ENCODE measurements at regions not wholly inside any gene's neighbourhood (a gene's known extent, or its start where the extent isn't known, plus 50 kb on each side); places are given as distances from the start of the nearest gene placed in this dataset.
A peak's percentile ranks its signal among the peaks of the same experiment; 100 is the strongest.

GRCh38 chr10:69721690-69722310 lies 79.9 kb upstream of the COL13A1 start:
- intact Hi-C loops (cut with DNase I) = no loop called here
- peaks cover 16% of the 10 kb centered on the region for H3K4me1 ChIP-seq
- H3K27me3 ChIP-seq (ENCODE audit: insufficient read depth in 3 of 3, low read length in 2 of 3) = no peaks in the 10 kb centered on the region
- TF ChIP-seq CTCF (IDR thresholded peaks at IDR 0.05) = no peak
- no peaks in the 10 kb centered on the region for H3K36me3 ChIP-seq (ENCODE audit: insufficient read depth in 1 of 2, low read depth in 1 of 2)
- H3K9me3 ChIP-seq = no peaks in the 10 kb centered on the region
- no peak overlapping the region for H3K4me3 ChIP-seq
- DNase-seq = peak; percentile 65 to 91
- WGBS, 3 donors = 17 to 32% (median 17%) methylated on average over 10 of the region's 10 CpGs
- H3K27ac ChIP-seq = peak overlapping the region; percentile 86
- ATAC-seq = peak; percentile 96 to 97 (median 96)

- intact Hi-C loops (cut with DNase I) = no loop called here
- Histone ChIP-seq H3K9me3 (no peaks in the 10 kb centered on the region), H3K4me3 (no peak overlapping the region), H3K4me1 (peaks cover 26% of the 10 kb centered on the region), H3K36me3 (ENCODE audit: insufficient read depth in 1 of 2, low read depth in 1 of 2) (no peaks in the 10 kb centered on the region), H3K27me3 (ENCODE audit: insufficient read depth in 3 of 3, low read length in 2 of 3) (no peaks in the 10 kb centered on the region), H3K27ac (no peak overlapping the region)
- DNase-seq = no peak
- ATAC-seq = no peak
- WGBS, 3 donors = 98 to 100% (median 100%) methylated on average over 1 of the region's 1 CpG
- no peak for TF ChIP-seq CTCF (IDR thresholded peaks at IDR 0.05)
These were observed 78.1 kb upstream of the COL13A1 start for GRCh38 chr10:69723653-69724052.

GRCh38 chr10:69726850-69727249 lies 74.9 kb upstream of the COL13A1 start:
- H3K36me3 ChIP-seq (ENCODE audit: insufficient read depth in 1 of 2, low read depth in 1 of 2) = no peaks in the 10 kb centered on the region
- H3K4me3 ChIP-seq = no peak overlapping the region
- ATAC-seq = no peak
- no peaks in the 10 kb centered on the region for H3K27me3 ChIP-seq (ENCODE audit: insufficient read depth in 3 of 3, low read length in 2 of 3)
- no peak overlapping the region for H3K27ac ChIP-seq
- no peaks in the 10 kb centered on the region for H3K9me3 ChIP-seq
- no peak for TF ChIP-seq CTCF (IDR thresholded peaks at IDR 0.05)
- intact Hi-C loops (cut with DNase I) = no loop called here
- no peak for DNase-seq
- 93 to 99% (median 96%) methylated on average over 2 of the region's 2 CpGs for WGBS, 3 donors
- peaks cover 47% of the 10 kb centered on the region for H3K4me1 ChIP-seq

GRCh38 chr10:69728335-69728870 lies 73.3 kb upstream of the COL13A1 start:
- intact Hi-C loops (cut with DNase I) = no loop called here
- TF ChIP-seq CTCF (IDR thresholded peaks at IDR 0.05) = no peak
- ATAC-seq (peak; percentile 69 to 82 (median 76)), DNase-seq (no peak)
- peaks cover 53% of the 10 kb centered on the region for H3K4me1 ChIP-seq
- H3K36me3 ChIP-seq (ENCODE audit: insufficient read depth in 1 of 2, low read depth in 1 of 2) = no peaks in the 10 kb centered on the region
- H3K9me3 ChIP-seq = no peaks in the 10 kb centered on the region
- H3K4me3 ChIP-seq = no peak overlapping the region
- WGBS, 3 donors = 10 to 20% (median 14%) methylated on average over 3 of the region's 3 CpGs
- no peaks in the 10 kb centered on the region for H3K27me3 ChIP-seq (ENCODE audit: insufficient read depth in 3 of 3, low read length in 2 of 3)
- peak overlapping the region; percentile 76 for H3K27ac ChIP-seq

Measured in psoas muscle (tissue), 7 donors.